Esophagus muscularis mucosa (tissue), 4 donors: ENCODE measurements at regions not wholly inside any gene's neighbourhood (a gene's known extent, or its start where the extent isn't known, plus 50 kb on each side); places are given as distances from the start of the nearest gene placed in this dataset.

ENCODE experiments used
- DNase-seq: peaks from one replicate; pipeline ENCODE4 v3.0.0-alpha.2; 2017; ENCODE audit errors: extremely low spot score
- H3K27ac ChIP-seq, 4 donors: fragments of 200-600 bp; sonication (generic); replicated peaks in 1 of 4; 1 replicate in 3 of 4; 2 replicates in 1 of 4; pipeline ENCODE4 v1.5.1; 2016 to 2019; ENCODE audit warnings: mild to moderate bottlenecking in 1 of 4
- H3K27me3 ChIP-seq, 4 donors: fragments of 200-600 bp; sonication (generic); one replicate each; pipeline versions ENCODE4 v1.5.1 to v1.6.0; 2016 to 2019
- H3K36me3 ChIP-seq, 4 donors: fragments of 200-600 bp; sonication (generic); one replicate each; pipeline ENCODE4 v1.5.1; 2016 to 2019
- H3K4me1 ChIP-seq, 4 donors: fragments of 200-600 bp; sonication (generic); one replicate each; pipeline ENCODE4 v1.5.1; 2016 to 2019
- H3K4me3 ChIP-seq, 4 donors: fragments of 200-600 bp; sonication (generic); 1 replicate in 2 of 4; 2 replicates in 2 of 4; pipeline ENCODE4 v1.5.1; 2016 to 2019; ENCODE audit warnings: mild to moderate bottlenecking in 4 of 4, moderate library complexity in 1 of 4
- H3K9me3 ChIP-seq, 4 donors: fragments of 200-600 bp; sonication (generic); 1 replicate in 3 of 4; 2 replicates in 1 of 4; pipeline ENCODE4 v1.5.1; 2016 to 2019
- CTCF ChIP-seq, 3 experiments: fragments of 200-600 bp in 2 of 3; fragments of 450-650 bp in 1 of 3; sonication (generic) in 2 of 3; IDR thresholded peaks; one replicate each; pipeline ENCODE4 v1.5.1; 2017 to 2019; ENCODE audit warnings: antibody characterized with exemption in 3 of 3, mild to moderate bottlenecking in 2 of 3, moderate library complexity in 1 of 3
- EP300 ChIP-seq: sonication (generic); formaldehyde crosslinking; IDR thresholded peaks from one replicate; pipeline ENCODE4 v1.6.1; 2017; ENCODE audit warnings: antibody characterized with exemption
- POLR2A ChIP-seq: fragments of 450-650 bp; IDR thresholded peaks from one replicate; pipeline ENCODE4 v1.6.1; 2017; ENCODE audit warnings: antibody characterized with exemption, moderate library complexity, mild to moderate bottlenecking, low read depth
- POLR2AphosphoS5 ChIP-seq, 2 donors: sonication (generic); formaldehyde crosslinking; IDR thresholded peaks; one replicate each; pipeline ENCODE4 v1.6.1; 2017; ENCODE audit warnings: antibody characterized with exemption in 2 of 2
- WGBS: methylation state at CpG from one replicate; pipeline ENCODE4 v1.1.5; 2018; 5-methylcytosine and 5-hydroxymethylcytosine counted together
- intact Hi-C: fragments of 100-400 bp; cut with DNase I; formaldehyde crosslinking; loops from one replicate; pipeline ENCODE4 v1.15.1; 2023

GRCh38 chr18:25866331-25866730, 224.1 kb downstream of the SS18 start:
- TF ChIP-seq CTCF (IDR thresholded peaks at IDR 0.05) (no peak), EP300 (no peak), POLR2AphosphoS5 (IDR thresholded peaks at IDR 0.05) (no peak), POLR2A (no peak)
- H3K9me3 ChIP-seq, result no peaks in the 10 kb centered on the region
- no peaks in the 10 kb centered on the region for H3K4me1 ChIP-seq
- no peak for DNase-seq
- H3K36me3 ChIP-seq, result no peaks in the 10 kb centered on the region
- H3K27ac ChIP-seq, result no peak overlapping the region
- H3K4me3 ChIP-seq, result no peak overlapping the region
- 77% methylated on average over 3 of the region's 3 CpGs for WGBS
- intact Hi-C loops, result no loop called here
- no peaks in the 10 kb centered on the region for H3K27me3 ChIP-seq

- no peak for TF ChIP-seq POLR2AphosphoS5 (IDR thresholded peaks at IDR 0.05)
- TF ChIP-seq EP300, result no peak
- no peak for TF ChIP-seq CTCF (IDR thresholded peaks at IDR 0.05)
- no peak for TF ChIP-seq POLR2A
Measured at GRCh38 chr18:25862881-25863600, 227.4 kb downstream of the SS18 start.

GRCh38 chr18:25853691-25854433, 236.6 kb downstream of the SS18 start:
- TF ChIP-seq POLR2AphosphoS5 (IDR thresholded peaks at IDR 0.05), result no peak
- no peak for TF ChIP-seq POLR2A
- no peak for TF ChIP-seq EP300
- TF ChIP-seq CTCF (IDR thresholded peaks at IDR 0.05), result no peak
- intact Hi-C loops, result no loop called here
- no peaks in the 10 kb centered on the region for H3K27me3 ChIP-seq
- H3K27ac ChIP-seq, result no peak overlapping the region
- H3K4me1 ChIP-seq, result no peaks in the 10 kb centered on the region
- no peaks in the 10 kb centered on the region for H3K36me3 ChIP-seq
- 89% methylated on average over 7 of the region's 7 CpGs for WGBS
- H3K4me3 ChIP-seq, result no peak overlapping the region
- no peaks in the 10 kb centered on the region for H3K9me3 ChIP-seq
- no peak for DNase-seq

More at GRCh38 chr18:25862881-25863600, 227.4 kb downstream of the SS18 start:
- Histone ChIP-seq H3K4me3 (no peak overlapping the region), H3K27me3 (no peaks in the 10 kb centered on the region), H3K4me1 (no peaks in the 10 kb centered on the region), H3K27ac (no peak overlapping the region), H3K36me3 (no peaks in the 10 kb centered on the region), H3K9me3 (no peaks in the 10 kb centered on the region)
- intact Hi-C loops, result no loop called here
- DNase-seq, result no peak
- WGBS, result 63% methylated on average over 9 of the region's 9 CpGs

- WGBS, result 85% methylated on average over 3 of the region's 3 CpGs
- no peaks in the 10 kb centered on the region for H3K36me3 ChIP-seq
- H3K27me3 ChIP-seq, result no peaks in the 10 kb centered on the region
- intact Hi-C loops, result no loop called here
- H3K4me1 ChIP-seq, result no peaks in the 10 kb centered on the region
- TF ChIP-seq POLR2A, result no peak
- no peak for TF ChIP-seq EP300
- no peak for TF ChIP-seq CTCF (IDR thresholded peaks at IDR 0.05)
- TF ChIP-seq POLR2AphosphoS5 (IDR thresholded peaks at IDR 0.05), result no peak
- no peak overlapping the region for H3K4me3 ChIP-seq
- no peaks in the 10 kb centered on the region for H3K9me3 ChIP-seq
- no peak for DNase-seq
- no peak overlapping the region for H3K27ac ChIP-seq
Measured at GRCh38 chr18:25843791-25844190, 246.6 kb downstream of the SS18 start.
